Left ventricle myocardium inferior (tissue), 1 donor: ENCODE measurements at regions not wholly inside any gene's neighbourhood (a gene's known extent, or its start where the extent isn't known, plus 50 kb on each side); places are given as distances from the start of the nearest gene placed in this dataset.
A peak's percentile ranks its signal among the peaks of the same experiment; 100 is the strongest.

Experiments
- DNase-seq: peaks from one replicate; pipeline ENCODE4 v3.0.0-alpha.2; 2020
- H3K27ac ChIP-seq: fragments of 200-600 bp; replicated peaks from 2 replicates; pipeline ENCODE4 v1.8.0; 2021
- H3K27me3 ChIP-seq: fragments of 200-600 bp; 2 replicates; pipeline ENCODE4 v1.8.0; 2021; ENCODE audit warnings: low read depth
- H3K36me3 ChIP-seq: fragments of 200-600 bp; 2 replicates; pipeline ENCODE4 v1.8.0; 2021
- H3K4me1 ChIP-seq: fragments of 200-600 bp; 2 replicates; pipeline ENCODE4 v1.8.0; 2021
- H3K4me3 ChIP-seq: fragments of 200-600 bp; 2 replicates; pipeline ENCODE4 v1.8.0; 2021; ENCODE audit warnings: mild to moderate bottlenecking, moderate library complexity
- H3K9me3 ChIP-seq: fragments of 200-600 bp; replicated peaks from 2 replicates; pipeline ENCODE4 v1.8.0; 2021
- CTCF ChIP-seq: fragments of 200-600 bp; IDR thresholded peaks from 2 replicates; pipeline ENCODE4 v1.8.0; 2021; ENCODE audit warnings: antibody characterized with exemption, mild to moderate bottlenecking, borderline replicate concordance
- intact Hi-C: fragments of 100-400 bp; cut with micrococcal nuclease; formaldehyde crosslinking; loops from one replicate; pipeline ENCODE4 v1.11.0; 2022
- donor health status: DM: no; HTN: yes; CAD: no; lungs with severe emphysema.

GRCh38 chrX:114332766-114333165, 251.1 kb upstream of the HTR2C start:
- intact Hi-C loops: no loop called here
- H3K9me3 ChIP-seq: peaks cover 18% of the 10 kb centered on the region
- H3K27me3 ChIP-seq: no peaks in the 10 kb centered on the region
- no peaks in the 10 kb centered on the region for H3K36me3 ChIP-seq
- no peak for DNase-seq
- no peak overlapping the region for H3K27ac ChIP-seq
- TF ChIP-seq CTCF: no peak
- H3K4me3 ChIP-seq: no peak overlapping the region
- no peaks in the 10 kb centered on the region for H3K4me1 ChIP-seq

- Histone ChIP-seq H3K27me3 (no peaks in the 10 kb centered on the region), H3K27ac (no peak overlapping the region), H3K4me1 (no peaks in the 10 kb centered on the region), H3K9me3 (peaks cover 18% of the 10 kb centered on the region), H3K4me3 (no peak overlapping the region), H3K36me3 (no peaks in the 10 kb centered on the region)
- no peak for DNase-seq
- no peak for TF ChIP-seq CTCF
- intact Hi-C loops: no loop called here
These were observed 249.4 kb upstream of the HTR2C start for GRCh38 chrX:114334473-114334982.

GRCh38 chrX:114338870-114339269, 245.0 kb upstream of the HTR2C start:
- no peak for TF ChIP-seq CTCF
- Histone ChIP-seq H3K9me3 (peaks cover 7% of the 10 kb centered on the region), H3K27ac (no peak overlapping the region), H3K4me1 (no peaks in the 10 kb centered on the region), H3K36me3 (no peaks in the 10 kb centered on the region), H3K4me3 (no peak overlapping the region), H3K27me3 (no peaks in the 10 kb centered on the region)
- no peak for DNase-seq
- intact Hi-C loops: no loop called here

GRCh38 chrX:114344756-114345349, 239.0 kb upstream of the HTR2C start:
- H3K27me3 ChIP-seq: no peaks in the 10 kb centered on the region
- peak; percentile 51 for TF ChIP-seq CTCF

GRCh38 chrX:114361076-114361725, 222.7 kb upstream of the HTR2C start:
- intact Hi-C loops: no loop called here
- no peaks in the 10 kb centered on the region for H3K27me3 ChIP-seq
- no peaks in the 10 kb centered on the region for H3K9me3 ChIP-seq
- no peak for TF ChIP-seq CTCF
- no peaks in the 10 kb centered on the region for H3K36me3 ChIP-seq
- no peak overlapping the region for H3K27ac ChIP-seq
- H3K4me3 ChIP-seq: no peak overlapping the region
- DNase-seq: no peak
- no peaks in the 10 kb centered on the region for H3K4me1 ChIP-seq

More at GRCh38 chrX:114344756-114345349, 239.0 kb upstream of the HTR2C start:
- no peaks in the 10 kb centered on the region for H3K9me3 ChIP-seq
- intact Hi-C loops: no loop called here
- H3K4me1 ChIP-seq: no peaks in the 10 kb centered on the region
- H3K4me3 ChIP-seq: no peak overlapping the region
- DNase-seq: no peak
- no peak overlapping the region for H3K27ac ChIP-seq
- H3K36me3 ChIP-seq: no peaks in the 10 kb centered on the region
